ENCODE measurements at regions not wholly inside any gene's neighbourhood (a gene's known extent, or its start where the extent isn't known, plus 50 kb on each side); places are given as distances from the start of the nearest gene placed in this dataset.

DNA sequence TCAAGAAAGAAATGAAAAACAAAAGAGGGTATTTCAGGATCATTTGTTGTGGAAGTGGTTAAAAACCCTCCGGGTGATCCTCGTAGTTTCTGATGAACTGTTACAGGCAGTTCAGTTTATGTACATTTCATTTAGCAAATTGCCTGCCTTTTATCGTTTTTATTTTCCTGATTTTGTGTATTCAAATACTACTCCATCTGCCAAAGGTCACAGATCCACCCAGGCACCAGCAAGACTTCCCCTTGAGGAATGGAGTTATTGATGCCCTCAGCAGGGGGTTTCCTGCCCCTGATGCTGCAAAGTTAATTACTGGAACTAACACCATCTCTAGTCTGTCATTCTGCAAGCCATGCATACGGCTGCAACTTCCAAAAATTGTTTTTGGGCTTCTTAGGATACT lies 641.9 kb downstream of the SLC4A3 start:
- TF ChIP-seq CTCF (IDR thresholded peaks at IDR 0.05) (no peak), ZFX (IDR thresholded peaks at IDR 0.05; ENCODE audit: borderline replicate concordance) (no peak)

All from 22Rv1 (cell line).